NAMALWA (cell line): ENCODE measurements at regions not wholly inside any gene's neighbourhood (a gene's known extent, or its start where the extent isn't known, plus 50 kb on each side); places are given as distances from the start of the nearest gene placed in this dataset.
"Not testable (repeated sequence)": the region's sequence is repeated elsewhere in the genome, so short reads cannot be mapped to it uniquely, and the experiment has no call there.

Source experiments
- DNase-seq: peaks from one replicate; pipeline ENCODE4 v3.0.0-alpha.2; 2015; ENCODE audit warnings: low spot score

GRCh38 chr14:23751616-23752015, 115.5 kb downstream of the DHRS2 start:
- DNase-seq = no peak

- DNase-seq = no peak
These were observed 127.2 kb downstream of the DHRS2 start for GRCh38 chr14:23763394-23763793.

- DNase-seq = no peak
These were observed 130.7 kb downstream of the DHRS2 start for GRCh38 chr14:23766737-23767401.

- DNase-seq = not testable (repeated sequence)
These were observed 133.1 kb downstream of the DHRS2 start for GRCh38 chr14:23769221-23769728.

GRCh38 chr14:23773981-23774380, 137.8 kb downstream of the DHRS2 start:
- no peak for DNase-seq

GRCh38 chr14:23776296-23776695, 140.1 kb downstream of the DHRS2 start:
- DNase-seq = no peak

GRCh38 chr14:23785208-23785607, 149.0 kb downstream of the DHRS2 start:
- no peak for DNase-seq

- no peak for DNase-seq
These were observed 151.3 kb downstream of the DHRS2 start for GRCh38 chr14:23787436-23787835.

- no peak for DNase-seq
These were observed 153.5 kb downstream of the DHRS2 start for GRCh38 chr14:23789696-23790095.

GRCh38 chr14:23793532-23793931, 157.4 kb downstream of the DHRS2 start:
- DNase-seq = no peak

- DNase-seq = no peak
These were observed 152.8 kb upstream of the DHRS4 start for GRCh38 chr14:23800811-23801210.

- DNase-seq = no peak
These were observed 151.8 kb upstream of the DHRS4 start for GRCh38 chr14:23801766-23802165.

GRCh38 chr14:23804817-23805216, 148.8 kb upstream of the DHRS4 start:
- no peak for DNase-seq

- DNase-seq = no peak
These were observed 147.8 kb upstream of the DHRS4 start for GRCh38 chr14:23805761-23806160.

GRCh38 chr14:23814527-23815256, 138.9 kb upstream of the DHRS4 start:
- no peak for DNase-seq

GRCh38 chr14:23816371-23816770, 137.2 kb upstream of the DHRS4 start:
- DNase-seq = no peak

- DNase-seq = no peak
These were observed 136.3 kb upstream of the DHRS4 start for GRCh38 chr14:23817164-23817767.

GRCh38 chr14:23827100-23827892, 126.3 kb upstream of the DHRS4 start:
- no peak for DNase-seq

GRCh38 chr14:23828001-23828400, 125.6 kb upstream of the DHRS4 start:
- DNase-seq = no peak

- DNase-seq = no peak
These were observed 125.0 kb upstream of the DHRS4 start for GRCh38 chr14:23828616-23829015.

- DNase-seq = no peak
These were observed 123.7 kb upstream of the DHRS4 start for GRCh38 chr14:23829736-23830471.

GRCh38 chr14:23831596-23831995, 122.0 kb upstream of the DHRS4 start:
- no peak for DNase-seq
